ENCODE measurements at regions not wholly inside any gene's neighbourhood (a gene's known extent, or its start where the extent isn't known, plus 50 kb on each side); places are given as distances from the start of the nearest gene placed in this dataset.

DNA sequence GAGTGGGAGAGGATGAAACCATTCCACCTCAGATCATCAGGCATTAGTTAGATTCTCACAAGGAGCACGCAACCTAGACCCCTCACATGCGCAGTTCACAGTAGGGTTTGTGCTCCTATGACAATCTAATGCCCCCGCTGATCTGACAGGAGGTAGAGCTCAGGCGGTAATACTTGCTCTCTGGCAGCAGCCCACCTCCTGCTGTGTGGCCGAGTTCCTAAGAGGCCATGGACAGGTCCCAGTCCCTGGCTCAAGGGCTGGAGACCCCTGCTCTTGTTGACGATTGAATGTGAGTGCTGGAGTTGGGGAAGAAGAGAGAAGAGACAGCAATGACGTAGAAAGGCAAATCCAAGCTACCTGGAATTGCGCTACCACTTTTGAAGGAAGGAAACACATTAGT, 267.2 kb downstream of the TFEC start:
- Histone ChIP-seq H3K79me1 (ENCODE audit: low read depth, low read length) (no peaks in the 10 kb centered on the region), H2BK20ac (ENCODE audit: low read length) (no peak overlapping the region), H4K8ac (ENCODE audit: extremely low read depth, insufficient read depth, low read length) (no peak overlapping the region), H2BK5ac (ENCODE audit: low read depth, low read length) (no peak overlapping the region), H2AK5ac (ENCODE audit: low read depth, low read length) (no peak overlapping the region), H3K9me3 (ENCODE audit: insufficient read depth in 2 of 2, low read depth in 1 of 2, low read length in 1 of 2) (no peaks in the 10 kb centered on the region; a peak in 1 of 4 replicates), H3K23me2 (ENCODE audit: low read depth, low read length) (no peaks in the 10 kb centered on the region), H3K4me3 (ENCODE audit: extremely low read depth in 1 of 4, insufficient read depth in 2 of 4, low read depth in 3 of 4, low read length in 4 of 4) (no peak overlapping the region), H4K20me1 (replicated peaks in 1 of 2; ENCODE audit: control insufficient read depth in 1 of 2, insufficient read depth in 2 of 2, low read length in 2 of 2) (no peaks in the 10 kb centered on the region), H3K4ac (replicated peaks; ENCODE audit: insufficient read length, low read depth, low read length) (no peak overlapping the region), H3K56ac (replicated peaks; ENCODE audit: insufficient read length, low read depth, low read length) (no peak overlapping the region), H4K91ac (replicated peaks; ENCODE audit: insufficient read length, low read length) (no peak overlapping the region), H2AFZ (ENCODE audit: low read length) (no peak overlapping the region), H3K36me3 (ENCODE audit: control insufficient read depth in 2 of 4, insufficient read depth in 4 of 4, low read length in 3 of 4) (no peaks in the 10 kb centered on the region), H2BK15ac (ENCODE audit: low read length) (no peak overlapping the region), H3K4me2 (ENCODE audit: insufficient read depth in 1 of 2, low read depth in 2 of 2, low read length in 2 of 2) (no peak overlapping the region), H3K9ac (replicated peaks in 1 of 4; ENCODE audit: extremely low read depth in 1 of 4, low read depth in 3 of 4, low read length in 3 of 4) (no peak overlapping the region), H2BK12ac (ENCODE audit: low read depth, low read length) (0 out of 2 replicates have a peak overlapping the region, but pooled peaks have one; percentile 9), H3K27ac (ENCODE audit: low read depth, low read length) (no peak overlapping the region), H4K5ac (ENCODE audit: insufficient read length, low read depth, low read length) (no peak overlapping the region), H2BK120ac (replicated peaks; ENCODE audit: low read depth, low read length) (no peak overlapping the region), H3K27me3 (replicated peaks in 1 of 4; ENCODE audit: control insufficient read depth in 3 of 4, extremely low read depth in 1 of 4, insufficient read depth in 3 of 4, low read length in 3 of 4) (no peaks in the 10 kb centered on the region), H3K18ac (ENCODE audit: extremely low read depth, low read length) (no peak overlapping the region), H3K23ac (ENCODE audit: insufficient read length) (no peak overlapping the region), H3K4me1 (replicated peaks in 1 of 4; ENCODE audit: control insufficient read depth in 3 of 4, insufficient read depth in 4 of 4, low read length in 3 of 4) (peaks cover 0 to 6% (median 1%) of the 10 kb centered on the region in 4 experiments; a peak in 3 of 7 replicates), H3K79me2 (ENCODE audit: control insufficient read depth in 1 of 2, insufficient read depth in 2 of 2, low read length in 2 of 2) (no peaks in the 10 kb centered on the region), H3K14ac (ENCODE audit: insufficient read length) (no peak overlapping the region)
- FAIRE-seq: no peak
- TF ChIP-seq NRF1 (IDR thresholded peaks at IDR 0.05; ENCODE audit: low read depth, low read length) (no peak), TEAD4 (IDR thresholded peaks at IDR 0.05; ENCODE audit: low read depth, low read length) (0 out of 2 replicates have a peak, but pooled peaks have one; percentile 20)
- TF ChIP-seq, protein P1, sequence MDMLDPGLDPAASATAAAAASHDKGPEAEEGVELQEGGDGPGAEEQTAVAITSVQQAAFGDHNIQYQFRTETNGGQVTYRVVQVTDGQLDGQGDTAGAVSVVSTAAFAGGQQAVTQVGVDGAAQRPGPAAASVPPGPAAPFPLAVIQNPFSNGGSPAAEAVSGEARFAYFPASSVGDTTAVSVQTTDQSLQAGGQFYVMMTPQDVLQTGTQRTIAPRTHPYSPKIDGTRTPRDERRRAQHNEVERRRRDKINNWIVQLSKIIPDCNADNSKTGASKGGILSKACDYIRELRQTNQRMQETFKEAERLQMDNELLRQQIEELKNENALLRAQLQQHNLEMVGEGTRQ (IDR thresholded peaks at IDR 0.05; ENCODE audit: low read length): no peak
- whole genome bisulfite sequencing, 2 experiments (ENCODE audit: extremely low coverage in 1 of 2, insufficient coverage in 1 of 2, insufficient read length in 1 of 2, insufficient replicate concordance in 2 of 2, low coverage in 1 of 2, low lambda C conversion rate in 2 of 2, missing lambda C conversion rate in 1 of 2): 77% methylated on average over 8 of the region's 8 CpGs; no CpG with 5 or more reads in 1 of the 2 experiments
- CTCF ChIA-PET (ENCODE audit: partially characterized antibody): interaction anchor here (1.0 to 1.1 kb wide), 2 partner anchors 34 to 88 kb away, joined by 3 read pairs; no protein-coding TSS in a partner anchor
- peak in 1 of 2 experiments; percentile 53 for DNase-seq (ENCODE audit: low read depth in 1 of 2, low spot score in 2 of 2)
- POLR2A ChIA-PET (ENCODE audit: partially characterized antibody): no interaction called here
